ENCODE measurements at regions not wholly inside any gene's neighbourhood (a gene's known extent, or its start where the extent isn't known, plus 50 kb on each side); places are given as distances from the start of the nearest gene placed in this dataset.

GRCh38 chr5:159844267-159845121 lies 71.8 kb upstream of the ADRA1B start:
- DNase-seq (ENCODE audit: low read depth), result no peak
- H3K4me3 ChIP-seq (ENCODE audit: low read depth, low read length), result no peak overlapping the region
- TF ChIP-seq, protein P1, sequence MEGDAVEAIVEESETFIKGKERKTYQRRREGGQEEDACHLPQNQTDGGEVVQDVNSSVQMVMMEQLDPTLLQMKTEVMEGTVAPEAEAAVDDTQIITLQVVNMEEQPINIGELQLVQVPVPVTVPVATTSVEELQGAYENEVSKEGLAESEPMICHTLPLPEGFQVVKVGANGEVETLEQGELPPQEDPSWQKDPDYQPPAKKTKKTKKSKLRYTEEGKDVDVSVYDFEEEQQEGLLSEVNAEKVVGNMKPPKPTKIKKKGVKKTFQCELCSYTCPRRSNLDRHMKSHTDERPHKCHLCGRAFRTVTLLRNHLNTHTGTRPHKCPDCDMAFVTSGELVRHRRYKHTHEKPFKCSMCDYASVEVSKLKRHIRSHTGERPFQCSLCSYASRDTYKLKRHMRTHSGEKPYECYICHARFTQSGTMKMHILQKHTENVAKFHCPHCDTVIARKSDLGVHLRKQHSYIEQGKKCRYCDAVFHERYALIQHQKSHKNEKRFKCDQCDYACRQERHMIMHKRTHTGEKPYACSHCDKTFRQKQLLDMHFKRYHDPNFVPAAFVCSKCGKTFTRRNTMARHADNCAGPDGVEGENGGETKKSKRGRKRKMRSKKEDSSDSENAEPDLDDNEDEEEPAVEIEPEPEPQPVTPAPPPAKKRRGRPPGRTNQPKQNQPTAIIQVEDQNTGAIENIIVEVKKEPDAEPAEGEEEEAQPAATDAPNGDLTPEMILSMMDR (conservative IDR thresholded peaks at IDR 0.05; ENCODE audit: low read depth, low read length), result no peak

DNA sequence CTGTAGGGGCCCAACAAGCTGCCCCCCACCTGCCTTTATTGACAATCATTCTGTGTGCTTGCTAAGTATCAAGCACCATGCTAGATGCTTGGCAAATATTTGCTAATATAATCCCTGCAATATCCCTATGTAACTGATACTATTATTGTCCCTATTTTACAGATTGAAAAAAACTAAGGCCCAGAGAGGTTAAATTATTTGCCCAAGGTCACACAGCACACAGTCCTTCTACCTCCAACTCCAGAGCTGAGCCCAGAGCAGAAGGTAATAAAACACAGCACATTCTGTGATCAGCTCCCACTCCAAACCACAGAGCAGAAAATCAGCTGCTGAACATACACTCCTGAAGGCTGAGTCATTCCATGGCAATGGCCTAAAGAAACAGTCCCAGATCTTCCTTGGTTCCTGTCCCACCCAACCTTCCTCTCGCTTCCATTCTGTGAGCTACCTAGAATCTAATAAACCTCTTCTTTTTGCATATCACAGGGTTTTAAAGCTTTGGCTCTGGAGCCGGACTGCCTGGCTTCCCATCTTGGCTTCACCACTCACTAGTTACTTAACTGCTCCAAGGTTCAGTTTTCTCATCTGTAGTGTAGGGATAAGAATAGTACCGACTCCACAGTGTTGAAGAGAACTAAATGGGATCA lies 66.7 kb upstream of the ADRA1B start:
- H3K4me3 ChIP-seq (ENCODE audit: low read depth, low read length), result no peak overlapping the region
- TF ChIP-seq, protein P1 (conservative IDR thresholded peaks at IDR 0.05; ENCODE audit: low read depth, low read length), result no peak
- DNase-seq (ENCODE audit: low read depth), result peak; percentile 80

GRCh38 chr5:159850160-159850559 lies 66.1 kb upstream of the ADRA1B start:
- TF ChIP-seq, protein P1 (conservative IDR thresholded peaks at IDR 0.05; ENCODE audit: low read depth, low read length), result no peak
- DNase-seq (ENCODE audit: low read depth), result peak; percentile 69
- H3K4me3 ChIP-seq (ENCODE audit: low read depth, low read length), result no peak overlapping the region

DNA sequence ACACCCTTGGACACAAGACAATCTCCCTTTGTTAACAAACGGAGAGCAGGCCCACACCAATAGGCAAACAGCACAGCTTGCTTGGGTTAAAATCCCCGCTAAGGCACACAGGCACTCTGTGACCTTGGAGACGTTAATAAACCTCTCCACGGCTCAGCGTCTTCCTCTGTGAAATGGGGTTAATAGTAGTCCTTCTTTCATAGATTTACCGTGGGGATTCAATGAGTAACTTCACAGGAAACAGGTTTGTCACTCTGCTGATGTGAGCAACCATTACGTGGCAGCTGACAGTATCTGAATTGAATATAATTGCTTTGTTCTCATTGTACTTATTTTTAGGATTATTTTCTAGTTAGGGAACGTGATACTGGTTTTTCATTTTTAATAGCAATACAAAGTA lies 65.2 kb upstream of the ADRA1B start:
- no peak for DNase-seq (ENCODE audit: low read depth)
- TF ChIP-seq, protein P1 (conservative IDR thresholded peaks at IDR 0.05; ENCODE audit: low read depth, low read length), result no peak
- no peak overlapping the region for H3K4me3 ChIP-seq (ENCODE audit: low read depth, low read length)

GRCh38 chr5:159854916-159855315 lies 61.4 kb upstream of the ADRA1B start:
- TF ChIP-seq, protein P1 (conservative IDR thresholded peaks at IDR 0.05; ENCODE audit: low read depth, low read length), result no peak
- DNase-seq (ENCODE audit: low read depth), result no peak
- H3K4me3 ChIP-seq (ENCODE audit: low read depth, low read length), result no peak overlapping the region

GRCh38 chr5:159855476-159856191 lies 60.6 kb upstream of the ADRA1B start:
- DNase-seq (ENCODE audit: low read depth), result no peak
- no peak overlapping the region for H3K4me3 ChIP-seq (ENCODE audit: low read depth, low read length)
- TF ChIP-seq, protein P1 (conservative IDR thresholded peaks at IDR 0.05; ENCODE audit: low read depth, low read length), result no peak
